Fibroblast of the aortic adventitia (primary cell): ENCODE measurements at regions not wholly inside any gene's neighbourhood (a gene's known extent, or its start where the extent isn't known, plus 50 kb on each side); places are given as distances from the start of the nearest gene placed in this dataset.
"Not testable (repeated sequence)": the region's sequence is repeated elsewhere in the genome, so short reads cannot be mapped to it uniquely, and the experiment has no call there.

ENCODE experiments used
- DNase-seq: peaks from one replicate; pipeline ENCODE4 v3.0.0-alpha.2; 2010; ENCODE audit warnings: low read depth
- H3K4me3 ChIP-seq: 2 replicates; pipeline ENCODE4 v1.5.1; 2011; ENCODE audit warnings: low read depth, mild to moderate bottlenecking, control low read depth, low read length, moderate library complexity
- TF ChIP-seq, protein P1 (sequence below): IDR thresholded peaks from 2 replicates; pipeline ENCODE4 v1.5.1; 2011; ENCODE audit warnings: mild to moderate bottlenecking, low read length, control low read depth, inconsistent platforms; ENCODE audit not compliant: insufficient read depth

DNA sequence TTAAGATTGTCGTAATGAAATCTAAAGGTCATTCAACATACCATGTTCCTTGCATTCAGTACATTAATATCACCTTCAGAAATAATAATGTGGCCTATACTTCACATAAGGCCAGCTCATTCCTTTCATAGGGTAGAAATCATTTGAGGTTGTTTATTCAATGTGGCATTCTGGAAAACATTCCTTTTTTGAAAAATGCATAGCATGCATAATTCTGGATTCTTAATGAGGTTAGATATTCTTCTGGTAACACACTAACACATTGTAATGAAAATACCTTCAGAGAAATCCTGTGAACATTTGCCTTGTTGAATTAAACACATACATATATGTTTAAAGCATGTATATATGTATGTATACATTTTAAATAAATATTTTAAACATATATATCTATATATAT is 204.6 kb upstream of the KCNH7 start:
- TF ChIP-seq, protein P1, sequence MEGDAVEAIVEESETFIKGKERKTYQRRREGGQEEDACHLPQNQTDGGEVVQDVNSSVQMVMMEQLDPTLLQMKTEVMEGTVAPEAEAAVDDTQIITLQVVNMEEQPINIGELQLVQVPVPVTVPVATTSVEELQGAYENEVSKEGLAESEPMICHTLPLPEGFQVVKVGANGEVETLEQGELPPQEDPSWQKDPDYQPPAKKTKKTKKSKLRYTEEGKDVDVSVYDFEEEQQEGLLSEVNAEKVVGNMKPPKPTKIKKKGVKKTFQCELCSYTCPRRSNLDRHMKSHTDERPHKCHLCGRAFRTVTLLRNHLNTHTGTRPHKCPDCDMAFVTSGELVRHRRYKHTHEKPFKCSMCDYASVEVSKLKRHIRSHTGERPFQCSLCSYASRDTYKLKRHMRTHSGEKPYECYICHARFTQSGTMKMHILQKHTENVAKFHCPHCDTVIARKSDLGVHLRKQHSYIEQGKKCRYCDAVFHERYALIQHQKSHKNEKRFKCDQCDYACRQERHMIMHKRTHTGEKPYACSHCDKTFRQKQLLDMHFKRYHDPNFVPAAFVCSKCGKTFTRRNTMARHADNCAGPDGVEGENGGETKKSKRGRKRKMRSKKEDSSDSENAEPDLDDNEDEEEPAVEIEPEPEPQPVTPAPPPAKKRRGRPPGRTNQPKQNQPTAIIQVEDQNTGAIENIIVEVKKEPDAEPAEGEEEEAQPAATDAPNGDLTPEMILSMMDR, result no peak
- no peak for DNase-seq
- no peak overlapping the region for H3K4me3 ChIP-seq

DNA sequence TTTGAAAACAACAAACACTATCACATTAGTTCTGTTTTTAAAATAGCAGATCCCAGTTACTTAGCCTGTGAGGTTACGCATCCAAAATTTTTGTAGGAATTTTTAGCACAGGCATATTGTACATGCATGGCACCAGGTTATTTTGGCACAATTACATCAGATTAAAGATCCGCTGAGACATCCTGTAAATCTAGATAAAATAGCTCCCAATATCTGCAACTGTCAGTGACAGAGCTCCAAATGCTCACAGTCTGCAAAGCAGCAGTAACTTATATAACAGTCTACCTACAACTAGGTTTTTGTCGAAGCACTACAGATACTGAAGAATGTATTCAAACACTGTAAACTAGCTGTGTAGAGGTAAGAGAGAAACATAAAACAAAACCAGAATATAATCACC is 200.7 kb upstream of the KCNH7 start:
- DNase-seq, result no peak
- no peak overlapping the region for H3K4me3 ChIP-seq
- TF ChIP-seq, protein P1, result no peak

DNA sequence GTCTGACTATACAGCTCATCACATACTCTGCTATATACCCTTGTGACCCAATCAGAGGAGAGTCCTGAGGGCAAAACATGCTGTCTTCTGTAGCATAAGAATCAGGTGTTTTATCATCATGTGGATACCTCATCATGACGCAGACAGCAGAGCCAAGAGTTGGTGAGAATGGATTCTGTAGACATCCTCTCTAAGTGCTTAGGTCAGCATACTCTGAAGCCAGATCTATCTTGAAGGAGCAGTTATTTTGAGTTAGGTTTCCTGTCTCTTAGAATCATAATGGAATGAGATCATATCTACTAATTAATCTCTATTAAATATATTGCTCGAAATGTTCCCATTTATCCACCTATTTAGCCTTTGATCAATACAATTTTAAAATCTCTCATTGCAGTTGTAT is 190.2 kb upstream of the KCNH7 start:
- TF ChIP-seq, protein P1, result no peak
- no peak for DNase-seq
- no peak overlapping the region for H3K4me3 ChIP-seq

DNA sequence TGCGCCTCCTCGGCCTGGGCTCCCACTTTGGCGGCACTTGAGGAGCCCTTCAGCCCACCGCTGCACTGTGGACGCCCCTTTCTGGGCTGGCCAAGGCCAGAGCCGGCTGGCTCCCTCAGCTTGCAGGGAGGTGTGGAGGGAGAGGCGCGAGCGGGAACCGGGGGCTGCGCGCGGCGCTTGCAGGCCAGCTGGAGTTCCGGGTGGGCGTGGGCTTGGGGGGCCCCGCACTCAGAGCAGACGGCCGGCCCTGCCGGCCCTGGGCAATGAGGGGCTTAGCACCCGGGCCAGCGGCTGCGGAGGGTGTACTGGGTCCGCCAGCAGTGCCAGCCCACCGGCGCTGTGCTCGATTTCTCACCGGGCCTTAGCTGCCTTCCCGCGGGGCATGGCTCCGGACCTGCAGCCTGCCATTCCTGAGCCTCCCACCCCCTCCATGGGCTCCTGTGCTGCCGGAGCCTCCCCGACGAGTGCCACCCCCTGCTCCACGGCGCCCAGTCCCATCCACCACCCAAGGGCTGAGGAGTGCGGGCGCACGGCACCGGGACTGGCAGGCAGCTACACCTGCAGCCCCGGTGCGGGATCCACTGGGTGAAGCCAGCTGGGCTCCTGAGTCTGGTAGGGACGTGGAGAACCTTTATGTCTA is 187.7 kb upstream of the KCNH7 start:
- DNase-seq, H3K4me3 ChIP-seq: not testable (repeated sequence)

DNA sequence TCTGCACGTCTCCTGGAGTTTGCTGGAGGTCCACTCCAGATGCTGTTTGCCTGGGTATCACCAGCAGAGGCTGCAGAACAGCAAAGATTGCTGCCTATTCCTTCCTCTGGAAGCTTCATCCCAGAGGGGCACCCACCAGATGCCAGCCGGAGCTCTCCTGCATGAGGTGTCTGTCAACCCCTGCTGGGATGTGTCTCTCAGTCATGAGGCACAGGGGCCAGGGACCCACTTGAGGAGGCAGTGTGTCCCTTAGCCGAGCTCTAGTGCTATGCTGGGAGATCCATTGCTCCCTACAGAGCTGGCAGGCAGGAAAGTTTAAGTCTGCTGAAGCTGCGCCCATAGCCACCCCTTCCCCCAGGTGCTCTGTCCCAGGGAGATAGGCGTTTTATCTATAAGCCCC is 178.3 kb upstream of the KCNH7 start:
- not testable (repeated sequence) for DNase-seq, H3K4me3 ChIP-seq

DNA sequence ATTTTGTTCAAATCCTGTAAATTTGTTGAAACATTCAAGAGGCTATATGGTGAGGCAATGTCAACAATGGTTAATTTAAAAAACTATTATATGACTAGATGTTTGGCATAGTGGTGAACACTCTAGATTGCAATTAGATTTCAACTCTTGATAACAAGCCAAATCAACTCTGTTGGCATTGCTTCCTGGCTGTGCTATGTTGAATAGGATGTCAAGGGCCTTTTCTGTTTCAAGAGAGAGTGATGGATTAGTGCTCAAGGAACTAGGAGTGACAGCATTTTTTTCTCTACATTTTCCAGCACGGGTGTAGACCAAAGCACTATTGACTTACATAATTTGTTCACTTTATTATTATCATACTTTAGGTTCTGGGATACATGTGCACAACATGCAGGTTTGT is 172.4 kb upstream of the KCNH7 start:
- TF ChIP-seq, protein P1, result no peak
- no peak for DNase-seq
- H3K4me3 ChIP-seq, result no peak overlapping the region

DNA sequence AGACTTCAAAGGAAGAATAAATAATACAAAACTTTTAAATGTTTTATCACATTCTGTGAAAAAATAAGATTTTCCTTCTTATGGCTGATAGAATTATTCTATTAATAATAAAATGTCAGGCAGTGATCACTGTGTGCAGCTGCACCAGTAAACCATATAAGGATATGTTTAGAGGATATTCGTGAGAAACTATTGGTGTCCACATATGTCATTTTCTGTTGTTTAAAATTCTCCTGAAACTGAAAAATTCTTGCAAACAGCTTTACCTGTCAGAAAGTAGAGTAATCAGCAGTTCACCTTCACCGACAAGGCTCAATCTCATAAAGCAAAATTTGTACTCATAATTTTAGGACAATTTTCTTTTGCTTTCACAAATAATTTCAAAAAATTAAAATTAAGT is 170.1 kb upstream of the KCNH7 start:
- H3K4me3 ChIP-seq, result no peak overlapping the region
- TF ChIP-seq, protein P1, result no peak
- no peak for DNase-seq

DNA sequence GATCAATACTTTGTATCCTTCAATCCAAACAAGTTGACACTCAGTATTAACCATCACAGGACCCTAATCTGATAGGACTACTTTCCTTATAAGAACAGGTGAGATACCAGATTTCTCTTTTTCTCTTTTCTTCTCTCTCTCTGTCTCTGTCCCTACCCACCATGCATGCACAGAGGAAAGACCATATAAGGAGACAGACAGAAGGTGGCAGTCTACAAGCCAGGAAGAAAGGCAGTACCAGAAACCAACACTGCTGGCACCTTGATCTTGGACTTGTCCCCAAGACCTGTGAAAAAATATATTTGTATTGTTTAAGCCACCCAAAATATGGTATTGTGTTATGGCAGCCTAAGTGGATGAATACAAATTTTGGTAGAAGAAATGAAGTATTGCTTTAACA is 156.2 kb upstream of the KCNH7 start:
- no peak for DNase-seq
- H3K4me3 ChIP-seq, result no peak overlapping the region
- TF ChIP-seq, protein P1, result no peak
